Stimulated activated CD4-positive, alpha-beta T cell treated with anti-CD3 and anti-CD28 coated beads, Interleukin-12 subunit alpha, Interleukin-12 subunit beta, amount 100 ng/mL, for 4 hours (primary cell): ENCODE measurements at regions not wholly inside any gene's neighbourhood (a gene's known extent, or its start where the extent isn't known, plus 50 kb on each side); places are given as distances from the start of the nearest gene placed in this dataset.
"Not testable (repeated sequence)": the region's sequence is repeated elsewhere in the genome, so short reads cannot be mapped to it uniquely, and the experiment has no call there.

Experiments
- DNase-seq: peaks from one replicate; pipeline ENCODE4 v3.0.0-alpha.2; 2020

- DNase-seq, result no peak
Observed at GRCh38 chr21:15558884-15559283, 170.9 kb upstream of the USP25 start.

DNA sequence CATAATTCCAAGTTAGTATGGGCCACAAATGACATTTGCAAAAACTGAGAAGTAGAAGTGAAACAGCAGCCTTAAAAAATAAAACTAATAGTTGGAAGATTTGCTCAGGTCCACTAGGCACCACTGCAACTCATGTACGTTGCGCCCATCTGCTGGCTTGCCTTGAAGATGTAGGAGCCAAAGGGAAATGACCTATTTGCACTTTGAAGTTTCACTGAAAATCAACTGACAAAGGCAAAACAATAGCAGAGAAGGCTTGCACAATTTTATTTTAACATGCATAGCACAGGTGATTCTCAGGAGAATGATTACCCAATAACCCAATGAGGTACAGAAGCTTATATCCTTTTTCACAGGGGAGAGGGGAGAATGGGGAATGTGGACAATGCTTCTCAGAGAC is 170.1 kb upstream of the USP25 start:
- no peak for DNase-seq

DNA sequence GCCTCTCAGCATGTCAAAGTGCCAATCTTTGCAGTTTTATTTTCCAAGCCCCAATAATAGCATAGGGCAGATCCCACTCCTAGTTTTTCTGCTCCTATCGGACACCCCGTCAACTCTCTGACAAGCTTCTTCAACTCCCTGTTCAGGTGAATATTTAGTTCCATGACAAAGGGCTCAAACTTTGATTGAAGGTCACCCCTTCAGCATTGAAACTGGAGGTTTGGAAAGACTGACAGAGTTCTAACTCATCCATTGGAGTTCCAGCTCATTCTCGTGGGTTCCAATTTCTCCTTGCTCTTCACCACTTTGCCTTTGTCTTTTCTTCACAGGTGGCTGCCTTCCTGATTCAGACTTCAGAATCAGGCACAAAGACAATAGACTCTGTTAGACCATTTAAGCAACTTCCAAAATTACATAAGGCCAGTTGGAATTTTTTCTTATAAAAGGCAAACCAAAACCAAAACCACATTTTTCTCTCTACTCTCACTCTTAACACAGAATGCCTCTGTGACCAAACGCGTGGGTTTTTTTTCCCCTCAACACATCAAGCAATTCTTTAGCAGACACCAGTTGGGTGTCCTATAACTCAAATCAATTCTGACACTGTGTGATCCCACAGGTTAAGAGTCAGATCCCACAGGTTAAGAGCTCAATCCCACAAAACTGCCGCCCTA is 169.3 kb upstream of the USP25 start:
- DNase-seq, result no peak

GRCh38 chr21:15562748-15563147 is 167.0 kb upstream of the USP25 start:
- DNase-seq, result no peak

DNA sequence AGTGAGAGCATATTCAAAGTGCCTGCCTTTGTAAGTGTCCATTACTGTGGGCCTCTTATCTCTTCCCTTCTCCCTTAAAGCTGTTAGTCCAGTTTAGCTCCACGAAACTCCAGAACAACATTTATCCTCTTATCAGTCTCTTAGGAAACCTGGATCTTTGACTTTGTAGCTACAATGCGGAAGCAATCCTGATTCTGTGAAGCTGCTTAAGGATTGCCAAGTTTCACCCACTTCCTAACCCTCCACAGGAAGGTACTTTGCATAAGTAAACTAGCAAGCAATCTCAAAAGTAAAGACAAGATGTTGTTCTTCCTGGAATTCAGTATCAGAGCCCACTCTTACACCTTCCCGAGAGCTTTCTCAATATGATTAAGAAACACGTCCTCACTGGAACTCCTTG is 164.9 kb upstream of the USP25 start:
- DNase-seq, result no peak

GRCh38 chr21:15566703-15567102 is 163.1 kb upstream of the USP25 start:
- DNase-seq, result no peak

GRCh38 chr21:15567191-15567590 is 162.6 kb upstream of the USP25 start:
- DNase-seq, result no peak

DNA sequence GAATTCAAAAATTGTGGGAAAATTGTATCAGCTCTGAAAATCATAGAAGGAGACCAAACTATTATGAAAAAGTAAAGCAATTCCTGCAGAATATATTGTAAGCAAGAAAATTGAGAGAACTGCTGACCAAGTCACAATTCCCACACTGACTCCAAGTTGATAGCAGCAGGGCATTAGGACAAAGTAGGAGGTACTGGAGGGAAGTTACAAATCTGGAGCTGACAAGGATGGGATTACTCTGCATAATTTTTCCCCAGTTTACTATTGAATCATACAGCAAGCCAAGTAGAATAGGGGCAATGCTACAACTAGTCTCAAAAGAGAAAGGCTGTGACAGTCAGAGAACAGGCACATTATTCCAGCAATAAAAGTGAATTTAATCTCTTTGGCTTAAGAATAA is 161.3 kb upstream of the USP25 start:
- no peak for DNase-seq

DNA sequence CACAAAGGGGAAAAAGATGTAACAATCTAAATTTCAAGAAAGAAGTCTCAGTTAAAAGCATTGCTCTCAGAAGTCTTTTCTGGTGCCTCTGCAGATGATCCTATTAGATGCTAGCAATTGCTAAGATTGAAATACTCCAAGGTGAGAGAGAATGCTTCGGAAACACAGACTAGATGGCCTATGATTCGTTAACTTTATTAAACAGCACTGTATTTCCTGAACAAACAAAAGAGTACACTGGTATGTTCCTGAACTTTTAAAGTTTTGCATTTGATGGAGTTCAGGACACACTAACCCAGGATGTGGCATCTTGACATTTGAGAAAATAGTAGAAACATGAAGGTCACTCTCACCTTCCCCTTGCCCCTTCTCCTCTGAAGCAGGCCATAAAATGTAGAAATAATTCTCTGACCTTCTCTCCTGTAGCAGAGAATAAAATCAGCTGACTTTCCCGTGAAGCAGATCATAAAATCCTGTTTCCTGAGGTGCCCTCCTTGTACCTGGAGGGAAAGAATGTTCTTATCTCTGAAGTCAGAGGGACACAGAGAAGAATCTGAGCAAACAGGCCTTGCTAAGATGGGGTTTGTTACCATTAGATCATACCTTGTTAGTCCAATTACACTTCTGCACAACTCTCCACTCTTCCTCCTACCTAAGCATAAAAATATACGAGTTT is 142.9 kb upstream of the USP25 start:
- DNase-seq, result no peak

- DNase-seq, result no peak
Observed at GRCh38 chr21:15592271-15592860, 137.4 kb upstream of the USP25 start.

GRCh38 chr21:15592957-15593356 is 136.8 kb upstream of the USP25 start:
- DNase-seq, result no peak

GRCh38 chr21:15601390-15601789 is 128.4 kb upstream of the USP25 start:
- no peak for DNase-seq

DNA sequence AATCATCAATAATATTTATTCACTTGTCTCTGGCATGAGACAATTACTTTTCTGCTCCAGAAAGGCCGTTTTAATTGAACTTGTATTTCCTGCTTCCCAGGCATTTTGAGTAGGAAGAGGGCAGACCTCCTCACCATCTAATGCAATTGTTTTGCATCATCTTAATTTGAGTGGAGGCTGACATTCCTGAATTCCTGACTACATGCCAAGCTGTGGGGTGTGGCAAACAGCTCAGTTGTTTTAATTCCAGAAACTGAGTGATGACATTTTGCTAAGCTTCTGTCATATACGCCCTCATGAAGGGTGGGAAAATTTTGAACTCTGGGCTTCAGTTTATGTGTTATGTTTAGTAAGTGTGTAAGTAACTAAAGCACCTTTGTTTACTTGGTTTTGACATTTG is 125.4 kb upstream of the USP25 start:
- no peak for DNase-seq

DNA sequence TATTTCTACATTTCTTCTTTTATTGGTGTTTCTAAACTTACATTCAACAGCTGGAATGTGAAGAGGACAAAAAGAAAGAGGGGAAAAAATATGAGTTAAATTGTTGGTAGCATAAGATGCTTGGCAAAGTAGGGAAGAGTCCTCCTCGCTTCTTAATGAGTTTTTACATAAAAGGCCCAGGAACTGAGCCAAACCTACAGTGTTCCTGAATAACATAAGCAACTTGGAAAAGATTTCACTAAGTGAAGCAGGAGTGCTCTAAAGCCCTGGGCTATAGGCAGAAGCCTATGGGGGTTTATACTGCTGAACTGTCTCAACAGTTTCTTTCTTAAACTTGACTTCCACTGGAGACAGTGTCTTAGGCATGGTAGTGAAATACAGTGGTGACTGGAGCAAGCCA is 115.0 kb upstream of the USP25 start:
- DNase-seq, result no peak

- DNase-seq, result no peak
Observed at GRCh38 chr21:15616864-15617574, 112.8 kb upstream of the USP25 start.

- no peak for DNase-seq
Observed at GRCh38 chr21:15617964-15618363, 111.8 kb upstream of the USP25 start.

DNA sequence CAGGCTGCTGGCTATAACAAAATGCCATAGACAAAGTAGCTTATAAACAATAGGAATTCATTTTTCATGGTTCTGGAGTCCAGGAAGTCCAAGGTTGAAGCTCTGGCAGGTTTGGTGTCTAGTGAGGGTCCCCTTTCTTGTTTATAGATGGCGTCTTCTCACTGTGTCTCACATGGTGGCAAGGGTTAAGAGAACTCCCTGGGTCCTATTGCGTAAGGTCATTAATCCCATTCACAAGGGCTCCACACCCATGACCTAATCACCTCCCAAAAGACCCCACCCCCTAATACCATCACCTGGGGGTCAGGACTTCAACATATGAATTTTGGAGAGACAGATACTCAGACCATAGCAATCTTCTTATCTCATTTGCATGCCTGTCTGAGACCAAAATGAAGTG is 108.9 kb upstream of the USP25 start:
- DNase-seq, result no peak

GRCh38 chr21:15624646-15625045 is 105.1 kb upstream of the USP25 start:
- DNase-seq, result no peak

- DNase-seq, result no peak
Observed at GRCh38 chr21:15625363-15625762, 104.4 kb upstream of the USP25 start.

DNA sequence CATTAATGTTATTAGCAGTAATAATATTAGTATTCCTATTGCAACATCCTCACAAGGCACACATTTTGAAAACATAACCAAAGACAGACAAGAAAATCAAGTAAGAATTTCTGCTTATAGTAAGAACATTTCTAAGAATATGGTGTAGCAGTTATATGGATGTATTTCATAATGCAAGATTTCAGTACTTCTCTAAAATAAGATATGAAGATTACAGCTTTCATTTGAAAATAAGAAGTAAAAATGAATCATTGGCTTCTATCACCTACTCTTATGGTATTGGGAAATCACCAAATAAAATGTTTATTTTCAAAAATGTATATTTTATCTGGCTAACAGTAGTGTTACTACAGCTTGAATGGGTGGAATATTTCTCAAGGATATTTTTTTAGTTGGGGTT is 103.8 kb upstream of the USP25 start:
- DNase-seq, result no peak

GRCh38 chr21:15627011-15627410 is 102.8 kb upstream of the USP25 start:
- DNase-seq, result no peak

- DNase-seq, result no peak
Observed at GRCh38 chr21:15627823-15628222, 102.0 kb upstream of the USP25 start.

DNA sequence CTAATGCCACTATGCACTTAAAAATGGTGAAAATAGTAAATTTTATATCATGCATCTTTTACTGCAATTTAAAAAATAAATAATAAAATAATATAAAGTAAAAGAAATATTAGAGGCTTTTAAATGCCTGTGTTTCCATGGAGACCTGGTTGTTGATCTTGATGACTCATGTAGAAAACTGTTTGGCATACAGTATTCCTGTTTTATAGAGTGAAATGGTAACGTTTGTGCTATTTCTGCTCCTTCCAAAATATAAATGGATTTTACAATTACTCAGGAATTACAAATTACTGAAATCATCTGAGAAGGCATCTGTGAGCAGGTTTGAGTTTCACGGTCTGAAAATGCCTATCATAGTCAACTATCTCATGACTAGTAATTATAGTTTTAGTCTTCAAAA is 98.4 kb upstream of the USP25 start:
- no peak for DNase-seq

DNA sequence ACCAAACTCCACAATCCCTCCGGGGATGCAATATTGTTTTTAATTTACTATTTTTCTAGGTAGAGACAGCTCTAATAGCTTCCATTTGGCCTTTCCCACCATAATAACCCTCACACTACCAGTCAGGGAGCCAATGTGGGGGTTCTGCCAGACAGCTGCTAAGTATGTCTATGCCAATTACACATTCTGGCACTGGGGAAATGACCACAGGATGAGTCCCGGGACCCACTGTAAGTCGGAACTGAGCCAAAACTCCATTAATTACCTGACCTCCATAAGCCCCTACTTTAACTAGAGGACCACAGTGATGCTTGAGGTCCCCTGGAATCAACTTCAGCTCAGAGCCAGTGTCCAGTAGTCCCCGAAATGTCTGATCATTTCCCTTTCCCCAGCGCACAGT is 95.2 kb upstream of the USP25 start:
- DNase-seq, result not testable (repeated sequence)
